Right lobe of liver (tissue), 6 donors: ENCODE measurements at regions not wholly inside any gene's neighbourhood (a gene's known extent, or its start where the extent isn't known, plus 50 kb on each side); places are given as distances from the start of the nearest gene placed in this dataset.

Experiments used
- ATAC-seq, 4 donors: fragments of 200-7000 bp; cut with Tn5 transposase; one replicate each; pipeline ENCODE4 v1.9.1; 2020; ENCODE audit warnings: mild to moderate bottlenecking in 4 of 4, moderate library complexity in 4 of 4
- DNase-seq, 3 donors: peaks; one replicate each; pipeline ENCODE4 v3.0.0-alpha.2; 2020
- H3K27ac ChIP-seq, 3 donors: fragments of 200-600 bp; one replicate each; pipeline ENCODE4 v1.8.0; 2022
- H3K27me3 ChIP-seq, 2 donors: fragments of 200-600 bp; one replicate each; pipeline ENCODE4 v1.8.0; 2022
- H3K36me3 ChIP-seq, 4 donors: fragments of 200-600 bp; sonication (generic) in 1 of 4; one replicate each; pipeline versions ENCODE4 v1.5.1 to v1.8.0; 2017 to 2022; ENCODE audit warnings: control low read depth in 1 of 4
- H3K4me1 ChIP-seq, 4 donors: fragments of 200-600 bp; sonication (generic) in 1 of 4; one replicate each; pipeline versions ENCODE4 v1.5.1 to v1.8.0; 2017 to 2022; ENCODE audit warnings: control low read depth in 1 of 4
- H3K4me3 ChIP-seq, 3 donors: fragments of 200-600 bp; one replicate each; pipeline ENCODE4 v1.8.0; 2022
- H3K9me3 ChIP-seq, 4 donors: fragments of 200-600 bp; sonication (generic) in 1 of 4; one replicate each; pipeline versions ENCODE4 v1.5.1 to v1.8.0; 2017 to 2022; ENCODE audit warnings: control low read depth in 1 of 4
- CTCF ChIP-seq, 4 donors: fragments of 200-600 bp in 3 of 4; fragments of 450-650 bp in 1 of 4; IDR thresholded peaks; one replicate each; pipeline versions ENCODE4 v1.5.1 to v1.8.0; 2016 to 2022; ENCODE audit warnings: antibody characterized with exemption in 4 of 4, mild to moderate bottlenecking in 2 of 4
- POLR2A ChIP-seq: fragments of 450-650 bp; IDR thresholded peaks from one replicate; pipeline ENCODE4 v1.6.1; 2017; ENCODE audit warnings: antibody characterized with exemption, mild to moderate bottlenecking
- WGBS: methylation state at CpG from one replicate; pipeline ENCODE4 v1.1.6; 2018; ENCODE audit warnings: low coverage, low lambda C conversion rate; ENCODE audit not compliant: insufficient coverage; ENCODE audit errors: missing lambda C conversion rate; 5-methylcytosine and 5-hydroxymethylcytosine counted together
- intact Hi-C, 2 donors: fragments of 100-400 bp; cut with DNase I; formaldehyde crosslinking; loops; one replicate each; pipeline versions ENCODE4 v1.11.2 to v1.14.1; 2022
- donor health status: DM: no; HTN: yes; CAD: no.
- donor health status: DM: no; HTN: no; CAD: no.
- donor health status: DM: no; HTN: no; CAD: no.
- donor health status: DM: no; HTN: yes; CAD: no.
- donor health status: DM: no; HTN: yes; CAD: no.

GRCh38 chr6:112801468-112802080 is 454.4 kb downstream of the RFPL4B start:
- Histone ChIP-seq H3K27me3 (no peaks in the 10 kb centered on the region), H3K36me3 (no peaks in the 10 kb centered on the region), H3K4me3 (no peak overlapping the region), H3K4me1 (no peaks in the 10 kb centered on the region), H3K9me3 (no peaks in the 10 kb centered on the region), H3K27ac (no peak overlapping the region)
- WGBS, result 35% methylated on average over 3 of the region's 3 CpGs
- no peak for TF ChIP-seq CTCF (IDR thresholded peaks at IDR 0.05)
- no peak for TF ChIP-seq POLR2A
- intact Hi-C loops, result no loop called here
- ATAC-seq (no peak), DNase-seq (no peak)

GRCh38 chr6:112802144-112802543 is 455.0 kb downstream of the RFPL4B start:
- H3K9me3 ChIP-seq, result no peaks in the 10 kb centered on the region
- H3K4me3 ChIP-seq, result no peak overlapping the region
- H3K36me3 ChIP-seq, result no peaks in the 10 kb centered on the region
- DNase-seq (no peak), ATAC-seq (no peak)
- WGBS, result 41% methylated on average over 1 of the region's 1 CpG
- no peaks in the 10 kb centered on the region for H3K27me3 ChIP-seq
- intact Hi-C loops, result no loop called here
- TF ChIP-seq POLR2A (no peak), CTCF (IDR thresholded peaks at IDR 0.05) (no peak)
- no peaks in the 10 kb centered on the region for H3K4me1 ChIP-seq
- no peak overlapping the region for H3K27ac ChIP-seq

- intact Hi-C loops, result no loop called here
- Histone ChIP-seq H3K36me3 (no peaks in the 10 kb centered on the region), H3K9me3 (no peaks in the 10 kb centered on the region), H3K27ac (no peak overlapping the region), H3K27me3 (no peaks in the 10 kb centered on the region), H3K4me3 (no peak overlapping the region), H3K4me1 (no peaks in the 10 kb centered on the region)
- TF ChIP-seq POLR2A, result no peak
- no peak for TF ChIP-seq CTCF (IDR thresholded peaks at IDR 0.05)
- WGBS, result 54% methylated on average over 6 of the region's 6 CpGs
- no peak for DNase-seq
- no peak for ATAC-seq
These were observed 457.7 kb downstream of the RFPL4B start for GRCh38 chr6:112804638-112805330.

GRCh38 chr6:112806163-112806865 is 459.2 kb downstream of the RFPL4B start:
- Histone ChIP-seq H3K9me3 (no peaks in the 10 kb centered on the region), H3K27me3 (no peaks in the 10 kb centered on the region), H3K4me1 (no peaks in the 10 kb centered on the region), H3K36me3 (no peaks in the 10 kb centered on the region), H3K27ac (no peak overlapping the region), H3K4me3 (no peak overlapping the region)
- no peak for ATAC-seq
- TF ChIP-seq POLR2A, result no peak
- TF ChIP-seq CTCF (IDR thresholded peaks at IDR 0.05), result no peak
- DNase-seq, result no peak
- intact Hi-C loops, result no loop called here
- 65% methylated on average over 4 of the region's 4 CpGs for WGBS
